OCI-LY1 (cell line): ENCODE measurements at regions not wholly inside any gene's neighbourhood (a gene's known extent, or its start where the extent isn't known, plus 50 kb on each side); places are given as distances from the start of the nearest gene placed in this dataset.

Source experiments
- H2AFZ ChIP-seq: fragments of 200-600 bp; sonication (generic), shearing (Covaris generic); 2 replicates; pipeline ENCODE4 v1.6.0; 2014; ENCODE audit warnings: antibody characterized with exemption, mild to moderate bottlenecking, low read length
- H3F3A ChIP-seq: fragments of 200-600 bp; sonication (generic), shearing (Covaris generic); 2 replicates; pipeline ENCODE4 v1.6.0; 2014; ENCODE audit warnings: mild to moderate bottlenecking, antibody characterized with exemption, low read length, moderate library complexity; ENCODE audit not compliant: insufficient read depth
- H3K27ac ChIP-seq: fragments of 200-600 bp; sonication (generic); 2 replicates; pipeline ENCODE4 v1.5.1; 2014; ENCODE audit warnings: low read length, mixed run types, mild to moderate bottlenecking, low read depth; ENCODE audit not compliant: poor library complexity, severe bottlenecking
- H3K27me3 ChIP-seq: fragments of 200-600 bp; sonication (generic); 2 replicates; pipeline ENCODE4 v1.6.0; 2014; ENCODE audit warnings: antibody characterized with exemption, mild to moderate bottlenecking, low read length, moderate library complexity; ENCODE audit not compliant: insufficient read depth
- H3K36me3 ChIP-seq: fragments of 200-600 bp; sonication (generic); 2 replicates; pipeline ENCODE4 v1.6.1; 2014; ENCODE audit warnings: mild to moderate bottlenecking, antibody characterized with exemption, low read length, moderate library complexity, mixed read lengths; ENCODE audit not compliant: insufficient read depth
- H3K4me1 ChIP-seq: fragments of 200-600 bp; sonication (generic); 2 replicates; pipeline ENCODE4 v1.5.1; 2014; ENCODE audit warnings: mild to moderate bottlenecking, low read length, moderate library complexity; ENCODE audit not compliant: insufficient read depth, severe bottlenecking
- H3K4me2 ChIP-seq: fragments of 200-600 bp; sonication (generic), shearing (Covaris generic); 2 replicates; pipeline ENCODE4 v1.6.1; 2014; ENCODE audit warnings: low read length
- H3K4me3 ChIP-seq: fragments of 200-600 bp; sonication (generic); 2 replicates; pipeline ENCODE4 v1.5.1; 2014; ENCODE audit warnings: low read length, low read depth, mild to moderate bottlenecking, mixed read lengths; ENCODE audit not compliant: poor library complexity, severe bottlenecking
- H3K79me2 ChIP-seq: fragments of 200-600 bp; shearing (Covaris generic); 2 replicates; pipeline ENCODE4 v1.6.1; 2016; ENCODE audit warnings: mixed run types, low read length, mixed read lengths; ENCODE audit not compliant: insufficient read depth
- H3K9ac ChIP-seq: fragments of 200-600 bp; sonication (generic), shearing (Covaris generic); 2 replicates; pipeline ENCODE4 v1.6.1; 2014; ENCODE audit warnings: mild to moderate bottlenecking, low read length, mixed read lengths
- H3K9me2 ChIP-seq: fragments of 200-600 bp; sonication (generic), shearing (Covaris generic); 2 replicates; pipeline ENCODE4 v1.6.1; 2014; ENCODE audit warnings: low read depth, mild to moderate bottlenecking, low read length, mixed read lengths
- H3K9me3 ChIP-seq: fragments of 200-600 bp; shearing (Covaris generic); 2 replicates; pipeline ENCODE4 v1.6.1; 2014; ENCODE audit warnings: low read length, mixed read lengths
- H4K20me1 ChIP-seq: fragments of 200-600 bp; sonication (generic), shearing (Covaris generic); 2 replicates; pipeline ENCODE4 v1.6.0; 2016; ENCODE audit warnings: mild to moderate bottlenecking, low read length; ENCODE audit not compliant: insufficient read depth
- EZH2 ChIP-seq: fragments of 200-600 bp; sonication (generic), shearing (Covaris generic); IDR thresholded peaks from 2 replicates; pipeline ENCODE4 v1.8.0; 2017; ENCODE audit warnings: borderline replicate concordance, mixed run types, mild to moderate bottlenecking, antibody characterized with exemption, low read length, moderate library complexity, mixed read lengths
- TF ChIP-seq, protein P1 (sequence below): fragments of 200-600 bp; sonication (generic), shearing (Covaris generic); IDR thresholded peaks from 2 replicates; pipeline ENCODE4 v1.5.1; 2017; ENCODE audit warnings: mild to moderate bottlenecking, antibody characterized with exemption, low read length, moderate library complexity, mixed read lengths

DNA sequence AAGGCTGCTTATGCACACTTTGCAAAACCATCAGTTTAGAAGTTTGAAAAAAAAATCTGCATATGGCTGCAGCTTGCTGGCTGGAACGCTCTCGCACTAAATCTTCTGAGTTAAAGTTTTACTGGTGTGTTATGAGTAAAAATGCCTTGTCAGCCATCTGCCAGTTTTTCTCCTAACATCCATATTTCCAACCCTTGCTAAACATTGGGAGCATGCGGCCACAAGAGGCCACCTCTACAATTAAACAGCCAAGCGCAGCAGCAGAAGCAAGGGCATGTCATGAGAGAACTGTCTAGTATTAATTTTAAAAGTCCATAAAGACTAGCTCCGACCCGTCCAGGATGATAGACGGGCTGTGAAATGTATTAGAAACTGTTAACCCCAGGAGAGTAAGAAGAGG lies 248.3 kb downstream of the TSHZ3 start:
- TF ChIP-seq EZH2, result no peak
- TF ChIP-seq, protein P1, sequence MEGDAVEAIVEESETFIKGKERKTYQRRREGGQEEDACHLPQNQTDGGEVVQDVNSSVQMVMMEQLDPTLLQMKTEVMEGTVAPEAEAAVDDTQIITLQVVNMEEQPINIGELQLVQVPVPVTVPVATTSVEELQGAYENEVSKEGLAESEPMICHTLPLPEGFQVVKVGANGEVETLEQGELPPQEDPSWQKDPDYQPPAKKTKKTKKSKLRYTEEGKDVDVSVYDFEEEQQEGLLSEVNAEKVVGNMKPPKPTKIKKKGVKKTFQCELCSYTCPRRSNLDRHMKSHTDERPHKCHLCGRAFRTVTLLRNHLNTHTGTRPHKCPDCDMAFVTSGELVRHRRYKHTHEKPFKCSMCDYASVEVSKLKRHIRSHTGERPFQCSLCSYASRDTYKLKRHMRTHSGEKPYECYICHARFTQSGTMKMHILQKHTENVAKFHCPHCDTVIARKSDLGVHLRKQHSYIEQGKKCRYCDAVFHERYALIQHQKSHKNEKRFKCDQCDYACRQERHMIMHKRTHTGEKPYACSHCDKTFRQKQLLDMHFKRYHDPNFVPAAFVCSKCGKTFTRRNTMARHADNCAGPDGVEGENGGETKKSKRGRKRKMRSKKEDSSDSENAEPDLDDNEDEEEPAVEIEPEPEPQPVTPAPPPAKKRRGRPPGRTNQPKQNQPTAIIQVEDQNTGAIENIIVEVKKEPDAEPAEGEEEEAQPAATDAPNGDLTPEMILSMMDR, result no peak
- no peak overlapping the region for H3K27ac ChIP-seq
- H3K4me3 ChIP-seq, result no peak overlapping the region
- no peaks in the 10 kb centered on the region for H3K4me1 ChIP-seq
- H3K9ac ChIP-seq, result no peak overlapping the region
- no peak overlapping the region for H2AFZ ChIP-seq
- no peaks in the 10 kb centered on the region for H4K20me1 ChIP-seq
- H3K4me2 ChIP-seq, result no peak overlapping the region
- H3K27me3 ChIP-seq, result no peaks in the 10 kb centered on the region
- H3K9me2 ChIP-seq, result no peaks in the 10 kb centered on the region
- no peaks in the 10 kb centered on the region for H3F3A ChIP-seq
- H3K9me3 ChIP-seq, result no peaks in the 10 kb centered on the region
- no peaks in the 10 kb centered on the region for H3K79me2 ChIP-seq
- no peaks in the 10 kb centered on the region for H3K36me3 ChIP-seq

DNA sequence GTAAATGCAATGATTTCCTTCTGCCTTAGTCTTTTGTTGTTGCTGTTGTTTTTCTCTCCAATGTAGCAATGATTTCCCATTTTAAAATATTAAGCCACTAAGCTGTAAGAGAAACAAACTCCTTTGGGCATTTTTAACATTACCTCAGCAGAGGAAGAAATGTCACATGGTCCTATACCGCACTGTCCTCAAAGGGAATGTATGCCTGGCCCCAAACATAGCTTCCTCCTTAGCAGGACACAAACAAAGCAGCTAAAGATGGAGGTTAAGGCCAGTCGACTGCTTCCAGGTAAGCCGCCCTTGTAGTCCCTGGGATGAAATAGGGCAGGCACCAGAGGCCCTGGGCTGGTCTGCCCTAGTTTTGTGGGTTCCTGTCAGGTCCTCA lies 249.0 kb downstream of the TSHZ3 start:
- no peak overlapping the region for H2AFZ ChIP-seq
- no peaks in the 10 kb centered on the region for H4K20me1 ChIP-seq
- no peak overlapping the region for H3K4me2 ChIP-seq
- H3K36me3 ChIP-seq, result no peaks in the 10 kb centered on the region
- no peaks in the 10 kb centered on the region for H3F3A ChIP-seq
- no peaks in the 10 kb centered on the region for H3K9me2 ChIP-seq
- H3K9me3 ChIP-seq, result no peaks in the 10 kb centered on the region
- no peaks in the 10 kb centered on the region for H3K79me2 ChIP-seq
- H3K4me3 ChIP-seq, result no peak overlapping the region
- H3K9ac ChIP-seq, result no peak overlapping the region
- H3K4me1 ChIP-seq, result no peaks in the 10 kb centered on the region
- H3K27ac ChIP-seq, result no peak overlapping the region
- TF ChIP-seq EZH2, result no peak
- TF ChIP-seq, protein P1, result no peak
- H3K27me3 ChIP-seq, result no peaks in the 10 kb centered on the region

DNA sequence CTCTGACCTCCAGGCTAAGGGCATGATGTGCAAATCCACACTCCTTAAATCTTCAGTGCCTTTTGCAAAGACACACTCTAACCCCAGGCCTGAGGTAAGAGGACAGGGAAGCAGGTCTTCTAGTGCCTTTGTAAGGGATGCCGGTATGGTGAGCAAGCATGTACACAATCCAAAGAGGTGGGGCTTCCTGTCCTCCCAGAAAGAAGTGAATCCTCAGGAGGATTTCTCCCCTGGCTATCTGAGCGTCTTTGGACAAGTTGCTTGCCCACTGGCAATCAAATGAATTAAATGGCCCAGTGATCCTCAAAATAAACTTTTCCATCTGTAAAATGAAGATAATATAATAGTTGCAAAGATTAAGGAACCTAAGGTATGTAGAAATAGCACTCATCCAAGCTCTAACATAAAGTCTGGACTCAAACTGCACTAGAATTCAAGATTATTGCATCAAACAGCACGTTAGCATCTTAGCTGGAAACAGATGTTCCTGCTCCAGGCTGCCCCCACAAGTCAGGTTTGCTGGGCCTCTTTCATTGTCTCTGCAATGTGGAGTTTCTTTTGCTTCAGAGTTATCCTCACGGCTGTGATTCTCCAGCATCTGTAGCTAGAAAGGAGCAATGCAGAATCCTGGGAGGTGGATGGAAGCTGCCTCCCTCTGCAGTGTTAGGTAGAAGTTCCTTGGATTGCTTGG lies 249.6 kb downstream of the TSHZ3 start:
- no peaks in the 10 kb centered on the region for H3K36me3 ChIP-seq
- H3F3A ChIP-seq, result no peaks in the 10 kb centered on the region
- no peak overlapping the region for H3K4me2 ChIP-seq
- H3K79me2 ChIP-seq, result no peaks in the 10 kb centered on the region
- H2AFZ ChIP-seq, result no peak overlapping the region
- H3K27ac ChIP-seq, result no peak overlapping the region
- no peaks in the 10 kb centered on the region for H3K27me3 ChIP-seq
- no peak overlapping the region for H3K9ac ChIP-seq
- no peaks in the 10 kb centered on the region for H3K4me1 ChIP-seq
- TF ChIP-seq, protein P1, result no peak
- no peak for TF ChIP-seq EZH2
- no peak overlapping the region for H3K4me3 ChIP-seq
- no peaks in the 10 kb centered on the region for H3K9me3 ChIP-seq
- no peaks in the 10 kb centered on the region for H3K9me2 ChIP-seq
- no peaks in the 10 kb centered on the region for H4K20me1 ChIP-seq
